ENCODE measurements at regions not wholly inside any gene's neighbourhood (a gene's known extent, or its start where the extent isn't known, plus 50 kb on each side); places are given as distances from the start of the nearest gene placed in this dataset.

- no peak; the same call in 1 of the 2 replicates for TF ChIP-seq IRF5 (IDR thresholded peaks at IDR 0.05; ENCODE audit: borderline replicate concordance)
- TF ChIP-seq CHD2 (IDR thresholded peaks at IDR 0.05; ENCODE audit: borderline replicate concordance, low read depth, low read length) = peak; percentile 63; the same call in 1 of the 2 replicates
- TF ChIP-seq MAX (IDR thresholded peaks at IDR 0.05; ENCODE audit: low read depth, low read length) = peak; percentile 76
- no peak for TF ChIP-seq SRF (IDR thresholded peaks at IDR 0.05; ENCODE audit: low read depth in 2 of 2, low read length in 2 of 2)
- TF ChIP-seq ESRRA (IDR thresholded peaks at IDR 0.05; ENCODE audit: low read length) = no peak
- TF ChIP-seq LARP7 (IDR thresholded peaks at IDR 0.05) = no peak
- peak; percentile 59 to 79; a peak in 3 of 4 replicates for TF ChIP-seq BHLHE40 (IDR thresholded peaks at IDR 0.05; ENCODE audit: borderline replicate concordance in 1 of 2, low read depth in 2 of 2, low read length in 1 of 2)
- no peak for TF ChIP-seq REST (IDR thresholded peaks at IDR 0.05; ENCODE audit: low read depth, low read length)
- no peak; the same call in 1 of the 2 replicates for TF ChIP-seq NR2F1 (conservative IDR thresholded peaks at IDR 0.05)
- no peak for TF ChIP-seq TARDBP (IDR thresholded peaks at IDR 0.05; ENCODE audit: borderline replicate concordance)
- TF ChIP-seq IKZF2 (IDR thresholded peaks at IDR 0.05) = peak; percentile 91 to 94
- peak; percentile 83; the same call in 2 of the 3 replicates for TF ChIP-seq POU2F2 (IDR thresholded peaks at IDR 0.05; ENCODE audit: borderline replicate concordance, low read depth, low read length)
- TF ChIP-seq BACH1 (IDR thresholded peaks at IDR 0.05; ENCODE audit: borderline replicate concordance) = peak; percentile 46
- no peak for TF ChIP-seq USF2 (IDR thresholded peaks at IDR 0.05; ENCODE audit: borderline replicate concordance, low read depth, low read length)
- TF ChIP-seq IKZF1 (conservative IDR thresholded peaks at IDR 0.05) = peak; percentile 88
- peak; percentile 77 for TF ChIP-seq JUNB (IDR thresholded peaks at IDR 0.05)
- TF ChIP-seq MTA3 (IDR thresholded peaks at IDR 0.05; ENCODE audit: borderline replicate concordance, low read length) = peak; percentile 72; the same call in 1 of the 2 replicates
- peak; percentile 50 for TF ChIP-seq SKIL (IDR thresholded peaks at IDR 0.05; ENCODE audit: low read depth, poor library complexity, severe bottlenecking)
- peak; percentile 100 for TF ChIP-seq TCF12 (IDR thresholded peaks at IDR 0.05; ENCODE audit: low read depth, low read length)
- TF ChIP-seq EZH2 (IDR thresholded peaks at IDR 0.05; ENCODE audit: borderline replicate concordance, control insufficient read depth, low read depth, low read length) = no peak
- no peak for TF ChIP-seq SREBF1 (IDR thresholded peaks at IDR 0.05; ENCODE audit: low read length)
- TF ChIP-seq NRF1 (conservative IDR thresholded peaks at IDR 0.05; ENCODE audit: low read depth, low read length) = no peak
- no peak for TF ChIP-seq NR2C2 (IDR thresholded peaks at IDR 0.05; ENCODE audit: borderline replicate concordance, control insufficient read depth, insufficient read length, low read depth)
Measured at GRCh38 chr2:195559431-195559914, 97.6 kb upstream of the SLC39A10 start (continued).

Data from GM12878 (cell line).